Endometrium (tissue), 2 donors: ENCODE measurements at regions not wholly inside any gene's neighbourhood (a gene's known extent, or its start where the extent isn't known, plus 50 kb on each side); places are given as distances from the start of the nearest gene placed in this dataset.
"Not testable (repeated sequence)": the region's sequence is repeated elsewhere in the genome, so short reads cannot be mapped to it uniquely, and the experiment has no call there.

Experiments
- FAIRE-seq: peaks from 2 replicates; lab custom pipeline; 2012; peaks lifted over from hg19 to GRCh38; lab: Jason Lieb, UNC
- donor health status: control.
- donor health status: control.

DNA sequence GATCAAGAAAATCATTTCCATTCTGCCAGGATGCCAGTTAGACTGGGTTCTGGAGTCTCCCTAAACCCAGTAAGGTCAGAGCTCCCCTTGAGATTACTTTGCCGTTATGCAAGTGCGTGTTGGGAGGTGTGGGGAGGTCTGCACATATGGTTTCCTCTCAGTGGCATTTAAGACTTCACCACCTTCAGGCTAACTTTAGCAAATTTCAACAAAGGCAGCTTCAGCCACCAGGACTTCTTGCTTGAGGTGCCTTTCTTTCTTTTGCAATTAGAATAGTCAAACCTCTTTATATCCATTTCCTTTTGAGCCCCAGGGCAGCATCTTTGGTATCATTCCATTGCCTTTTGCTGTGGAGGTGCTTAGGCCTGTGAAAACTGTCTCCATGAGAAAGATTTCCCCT lies 117.2 kb upstream of the CCND2 start:
- FAIRE-seq: no peak

DNA sequence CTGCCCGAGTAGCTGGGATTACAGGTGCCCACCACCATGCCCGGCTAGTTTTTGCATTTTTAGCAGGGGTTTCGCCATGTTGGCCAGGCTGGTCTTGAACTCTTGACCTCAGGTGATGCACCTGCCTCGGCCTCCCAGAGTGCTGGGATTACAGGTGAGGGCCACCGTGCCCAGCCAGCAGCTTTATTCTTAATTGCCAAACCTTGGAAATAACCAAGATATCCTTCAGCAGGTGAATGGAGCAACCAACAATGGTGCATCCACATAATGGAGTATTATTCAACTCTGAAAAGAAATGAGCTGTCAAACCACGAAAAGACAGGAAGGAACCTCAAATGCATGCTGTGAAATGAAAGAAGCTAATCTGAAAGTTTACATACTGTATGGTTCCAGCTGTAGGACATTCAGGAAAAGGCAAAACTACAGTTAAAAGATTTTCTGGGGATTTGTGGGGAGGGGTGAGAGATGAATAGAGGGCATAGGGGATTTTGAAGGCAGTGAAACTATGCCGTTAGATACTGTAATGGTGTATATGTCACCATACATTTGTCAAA lies 118.8 kb upstream of the CCND2 start:
- FAIRE-seq: no peak

DNA sequence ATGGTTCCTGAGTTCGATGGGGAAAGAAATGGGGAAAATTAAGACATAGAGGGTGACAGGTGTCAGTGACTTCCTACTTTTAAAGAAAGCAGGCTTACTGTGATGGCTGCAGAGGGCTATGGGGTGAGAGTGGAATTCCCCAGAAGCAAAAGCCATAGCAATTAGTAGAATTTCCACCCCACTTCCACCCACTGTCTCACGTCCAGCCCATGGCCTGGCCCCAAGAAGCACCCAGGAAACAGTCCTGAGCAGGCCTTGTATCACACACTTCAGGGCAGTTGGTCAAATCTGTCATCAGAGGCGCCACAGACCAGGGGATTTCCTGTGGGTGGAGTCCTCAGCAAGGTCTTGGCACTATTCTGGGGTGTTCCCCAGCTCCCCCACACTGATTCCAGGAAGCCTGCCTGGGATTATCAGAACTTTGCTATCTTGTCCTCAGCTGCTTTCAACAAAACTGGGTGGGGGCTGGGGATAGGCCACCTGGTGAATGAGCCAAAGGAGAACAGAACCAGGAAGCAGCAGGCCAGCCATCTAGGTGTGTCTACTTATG lies 120.1 kb upstream of the CCND2 start:
- no peak for FAIRE-seq

DNA sequence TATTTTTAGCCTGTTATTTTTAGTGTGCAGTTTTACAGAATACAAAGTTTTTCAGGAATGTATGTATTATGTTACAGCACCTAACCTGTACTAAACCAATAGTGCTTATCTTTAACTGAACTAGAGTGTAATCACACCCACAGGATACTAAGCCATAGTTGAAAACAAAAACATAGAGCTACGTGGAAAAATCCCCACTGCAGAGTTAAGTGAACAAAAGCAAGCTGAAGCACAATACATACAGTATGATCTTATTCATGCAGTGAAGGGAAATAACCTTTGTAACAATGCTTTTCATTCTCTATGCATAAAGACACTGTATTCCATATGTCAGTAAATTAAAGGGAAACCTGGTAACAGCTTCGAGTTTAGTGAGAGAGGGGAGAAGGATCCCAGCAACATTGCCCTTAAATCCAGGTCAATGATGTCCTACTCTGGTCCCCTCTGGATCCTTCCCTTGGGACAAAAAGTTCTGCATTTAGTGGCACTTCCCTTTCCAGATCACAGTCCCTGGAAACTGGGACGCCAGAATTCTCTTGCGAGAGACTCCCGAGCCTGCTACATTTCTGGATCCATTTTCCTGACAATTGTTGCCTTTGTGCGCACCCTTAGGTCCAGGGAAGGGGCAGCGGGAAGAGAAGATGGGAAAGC lies 121.3 kb upstream of the CCND2 start:
- no peak for FAIRE-seq

DNA sequence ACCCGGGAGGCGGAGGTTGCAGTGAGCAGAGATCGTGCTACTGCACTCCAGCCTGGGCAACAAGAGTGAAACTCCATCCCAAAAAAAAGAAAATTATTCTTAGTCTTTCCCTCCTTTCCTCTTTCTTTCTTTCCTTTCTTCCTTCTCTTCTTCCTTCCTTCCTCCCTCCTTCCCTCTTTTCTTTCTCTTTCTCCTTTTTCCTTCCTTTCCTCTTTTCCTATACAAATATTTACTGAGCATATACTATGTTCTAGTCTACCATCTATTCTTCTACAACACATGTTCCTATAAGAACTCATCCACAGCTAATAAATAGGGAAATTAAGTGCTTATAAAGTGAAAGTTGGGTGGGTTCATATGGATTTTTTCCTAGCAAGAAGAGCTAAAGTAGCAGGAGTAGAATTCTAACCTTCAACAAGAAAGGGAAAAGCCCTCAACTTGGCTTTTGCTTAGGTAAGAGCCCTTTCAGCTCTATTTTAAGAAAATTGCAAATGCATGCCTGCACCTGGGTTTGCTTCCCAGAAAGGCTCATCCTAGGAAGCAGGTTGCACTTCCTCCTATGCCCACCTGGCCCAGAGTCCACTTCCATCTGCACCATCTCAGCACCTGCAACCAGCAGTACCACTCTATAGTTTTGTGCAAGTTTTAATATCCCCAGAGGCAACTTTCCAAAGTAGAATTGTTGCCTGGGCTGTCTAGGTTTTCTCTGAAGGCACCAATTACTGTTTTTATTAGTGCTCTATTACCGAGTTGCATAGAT lies 122.0 kb upstream of the CCND2 start:
- no peak for FAIRE-seq

DNA sequence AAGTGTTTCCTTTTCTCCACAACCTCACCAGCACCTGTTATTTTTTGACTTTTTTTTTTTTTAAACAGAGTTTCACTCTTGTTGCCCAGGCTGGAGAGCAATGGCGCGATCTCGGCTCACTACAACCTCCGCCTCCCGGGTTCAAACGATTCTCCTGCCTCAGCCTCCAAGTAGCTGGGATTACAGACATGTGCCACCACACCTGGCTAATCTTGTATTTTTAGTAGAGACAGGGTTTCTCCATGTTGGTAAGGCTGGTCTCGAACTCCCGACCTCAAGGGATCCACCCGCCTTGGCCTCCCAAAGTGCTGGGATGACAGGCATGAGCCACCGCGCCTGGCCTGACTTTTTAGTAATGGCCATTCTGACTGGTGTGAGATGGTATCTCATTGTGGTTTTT lies 123.2 kb upstream of the CCND2 start:
- FAIRE-seq: not testable (repeated sequence)

DNA sequence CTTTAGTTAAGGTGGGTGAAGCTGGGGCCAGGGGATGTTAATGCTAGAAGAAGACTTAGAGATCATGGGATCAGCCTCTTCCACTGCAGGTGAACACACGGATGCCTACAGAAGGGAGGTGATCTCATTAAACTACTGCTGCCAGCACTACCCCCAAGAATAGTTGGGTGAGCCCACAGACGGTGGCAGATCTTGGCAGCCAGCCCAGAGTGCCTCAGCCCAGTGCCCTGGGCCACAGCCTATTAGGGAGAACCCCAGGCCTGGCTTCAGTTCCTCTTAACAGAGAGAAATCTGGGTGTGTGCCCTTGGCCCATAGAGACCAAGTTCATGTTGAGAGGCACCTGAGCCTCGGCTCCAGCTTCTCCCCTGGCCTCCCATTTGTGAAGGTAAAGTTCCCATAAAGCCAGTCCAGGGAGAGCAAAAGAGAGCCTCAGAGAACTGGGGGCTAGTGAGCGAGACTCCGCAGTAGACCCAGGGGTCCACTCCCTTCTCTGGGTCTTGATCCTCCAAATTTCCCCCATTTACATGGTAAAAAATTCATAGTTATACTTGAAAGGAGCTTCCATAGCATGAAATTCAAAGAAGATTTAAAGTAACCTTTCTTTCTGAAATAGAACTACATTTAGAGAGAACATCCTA lies 125.0 kb upstream of the CCND2 start:
- FAIRE-seq: no peak

DNA sequence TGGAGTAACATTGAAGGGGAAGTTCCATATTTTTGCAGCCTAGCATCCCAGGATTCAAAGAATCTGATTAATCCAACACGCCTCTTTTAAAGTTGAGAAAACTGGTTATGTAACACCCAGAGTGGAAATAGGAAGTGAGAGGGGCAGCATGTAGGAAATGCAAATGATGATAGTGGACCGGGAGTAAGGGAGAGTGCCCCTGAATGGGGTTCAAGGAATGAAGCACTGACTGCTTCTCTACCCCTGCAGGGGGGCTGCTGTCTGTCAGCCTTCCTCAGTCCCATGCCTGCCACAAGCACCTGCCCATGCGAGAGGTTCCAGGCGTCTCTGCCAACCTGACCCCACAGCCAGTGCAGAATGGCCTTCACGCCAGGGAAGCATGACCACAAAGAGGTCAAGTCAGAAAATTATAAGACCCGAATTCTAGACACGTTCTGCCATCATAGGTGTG lies 126.5 kb upstream of the CCND2 start:
- no peak for FAIRE-seq

DNA sequence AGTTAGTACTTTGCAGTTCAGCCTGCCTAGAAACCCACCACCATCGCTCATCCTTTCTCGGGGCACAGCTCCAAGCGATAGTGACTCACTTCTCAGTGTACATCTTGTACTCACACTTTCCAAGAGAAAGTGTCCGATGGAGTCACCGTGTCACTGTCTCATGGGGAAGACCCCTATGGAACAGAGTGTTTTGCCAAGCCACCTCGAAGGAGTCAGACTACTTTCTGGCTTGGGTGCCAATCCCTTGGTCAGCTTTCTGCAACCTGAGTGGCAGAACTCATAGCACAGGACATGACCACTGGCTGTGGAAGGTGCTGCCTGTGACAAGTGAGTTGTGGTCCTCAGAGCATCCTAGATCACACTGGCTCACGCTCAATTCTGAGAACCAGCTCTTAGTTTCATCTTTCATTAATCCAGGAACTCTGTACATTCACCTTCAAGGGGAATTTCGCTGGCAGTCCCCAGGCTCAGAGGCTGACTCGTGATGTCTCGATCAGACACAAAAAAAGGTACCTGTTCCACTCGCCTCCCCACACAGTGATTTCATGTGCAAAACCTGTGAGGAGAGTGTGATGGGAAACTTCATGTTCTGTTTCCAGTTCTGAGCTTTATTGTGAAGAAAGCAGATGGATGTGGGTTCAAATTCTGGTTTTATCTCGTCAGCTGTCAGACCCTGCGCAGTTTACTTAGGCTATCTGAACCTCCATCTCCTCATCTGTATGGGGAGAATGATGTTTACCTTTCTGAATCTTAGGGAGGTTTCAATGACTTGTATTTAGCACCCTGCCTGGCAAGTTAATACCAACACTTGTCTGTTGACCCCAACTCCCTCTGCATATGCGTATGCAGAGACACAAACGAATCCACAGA lies 127.3 kb upstream of the CCND2 start:
- no peak for FAIRE-seq

DNA sequence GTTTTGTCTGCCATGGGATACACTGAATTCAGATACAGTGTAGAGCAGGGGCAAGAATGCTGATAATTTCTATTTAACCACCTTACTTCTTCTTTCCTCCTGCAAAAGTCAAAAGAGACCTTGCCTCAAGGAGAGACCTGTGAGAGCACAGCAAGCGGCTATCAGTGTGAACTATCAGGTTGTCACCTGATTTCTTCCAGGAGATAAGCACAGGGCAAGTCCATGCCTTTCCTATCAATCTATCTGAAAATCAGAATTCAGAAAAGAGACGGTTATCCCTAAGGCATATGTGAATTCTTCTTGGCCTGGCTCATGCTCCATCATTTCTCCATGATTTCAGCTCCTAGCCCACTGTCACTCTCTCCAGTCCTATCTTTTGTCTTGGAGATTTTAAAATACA lies 128.9 kb upstream of the CCND2 start:
- FAIRE-seq: no peak

DNA sequence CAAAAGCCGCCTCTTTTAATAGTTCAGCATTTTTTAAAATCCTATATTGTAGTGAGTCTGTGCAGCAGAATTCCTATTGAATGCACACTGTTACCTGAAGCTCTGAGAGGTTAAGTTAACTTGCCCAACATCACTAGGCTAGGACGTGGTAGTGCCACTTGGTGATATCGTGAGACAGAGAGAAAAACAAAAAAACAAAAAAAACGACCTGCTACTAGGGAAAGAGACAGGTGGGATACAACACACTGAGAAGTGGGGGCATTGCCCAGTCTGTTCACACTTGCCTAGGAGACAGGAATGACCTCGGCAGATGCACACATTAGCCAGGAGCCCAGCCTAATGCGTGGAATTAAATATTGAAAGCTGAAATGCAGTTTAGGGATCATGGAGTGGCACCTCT lies 129.7 kb upstream of the CCND2 start:
- no peak for FAIRE-seq

DNA sequence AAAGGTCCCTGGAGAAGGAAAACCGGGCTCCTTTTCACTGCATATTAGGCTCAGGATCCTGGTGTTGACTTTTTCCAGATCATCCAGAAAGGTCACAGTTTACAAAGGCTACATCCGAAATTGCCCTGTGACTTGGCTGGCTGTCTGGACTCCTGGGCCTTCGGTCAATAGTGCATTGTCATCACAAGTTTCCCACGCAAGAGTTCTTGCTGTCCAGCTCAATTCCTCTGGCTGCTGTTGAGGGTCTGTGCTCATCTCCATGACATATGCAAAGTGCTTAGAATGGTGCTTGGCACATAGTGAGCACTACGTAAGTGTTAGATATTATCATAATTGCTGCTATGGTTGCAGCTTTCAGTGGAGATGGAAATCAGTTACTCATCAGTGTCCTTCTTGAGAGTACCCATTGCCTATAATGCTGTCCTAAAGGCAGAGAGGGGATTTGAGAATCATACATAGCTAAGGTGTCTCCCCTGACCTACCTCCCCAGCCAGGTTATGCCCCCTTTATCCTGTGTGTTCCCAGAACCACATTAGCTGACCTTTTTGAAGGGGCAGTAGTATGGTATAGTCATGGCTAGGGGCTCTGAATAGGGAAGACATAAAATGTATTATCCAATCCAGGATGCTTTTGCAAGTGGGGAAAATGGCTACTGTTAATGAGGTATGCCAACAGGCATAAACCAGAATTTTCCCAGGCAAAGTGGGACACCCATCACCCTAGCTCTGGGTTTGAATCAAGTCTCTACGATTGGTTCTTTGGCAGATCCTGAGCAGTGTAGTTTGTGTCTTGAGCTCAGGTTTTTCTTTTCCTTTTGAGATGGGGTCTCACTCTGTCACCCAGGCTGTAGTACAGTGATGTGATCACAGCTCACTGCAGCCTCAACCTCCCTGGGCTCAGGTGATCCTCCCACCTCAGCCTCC lies 132.0 kb upstream of the CCND2 start:
- no peak for FAIRE-seq

DNA sequence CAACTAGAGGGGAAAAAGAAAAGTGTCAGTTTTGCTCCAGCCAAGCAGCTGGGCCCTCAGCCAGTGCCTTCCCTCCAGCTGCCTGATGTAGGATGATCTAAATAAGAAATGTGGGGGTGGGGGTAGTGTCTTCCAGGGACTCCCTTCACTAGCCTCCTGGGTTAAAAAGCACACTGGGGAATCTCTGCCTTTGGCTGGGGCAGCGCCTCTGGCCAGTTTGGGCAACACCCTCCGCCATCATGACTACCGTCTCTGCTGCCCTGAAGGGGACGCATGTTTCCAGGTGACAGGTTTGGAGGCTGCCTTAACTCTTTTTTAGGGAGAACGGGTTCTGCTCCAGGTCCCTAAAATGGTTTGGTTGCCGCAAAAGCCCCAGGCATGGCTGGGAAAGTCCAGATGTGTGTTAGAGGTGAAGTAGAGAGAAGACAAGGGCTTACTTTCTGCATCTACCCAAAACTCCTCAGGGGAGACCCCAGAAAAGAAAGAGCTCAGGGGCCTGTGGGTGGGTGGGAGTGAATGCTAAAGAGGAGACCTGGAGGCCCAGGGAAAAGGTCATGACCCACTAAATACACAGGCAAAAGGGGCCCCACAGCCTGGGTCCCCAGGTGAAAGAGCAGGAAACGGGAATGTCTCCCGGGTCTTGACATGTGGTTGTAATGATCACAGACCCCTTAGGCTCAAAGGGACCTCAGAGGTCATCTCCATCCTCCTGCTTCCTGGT lies 132.8 kb upstream of the CCND2 start:
- FAIRE-seq: no peak

DNA sequence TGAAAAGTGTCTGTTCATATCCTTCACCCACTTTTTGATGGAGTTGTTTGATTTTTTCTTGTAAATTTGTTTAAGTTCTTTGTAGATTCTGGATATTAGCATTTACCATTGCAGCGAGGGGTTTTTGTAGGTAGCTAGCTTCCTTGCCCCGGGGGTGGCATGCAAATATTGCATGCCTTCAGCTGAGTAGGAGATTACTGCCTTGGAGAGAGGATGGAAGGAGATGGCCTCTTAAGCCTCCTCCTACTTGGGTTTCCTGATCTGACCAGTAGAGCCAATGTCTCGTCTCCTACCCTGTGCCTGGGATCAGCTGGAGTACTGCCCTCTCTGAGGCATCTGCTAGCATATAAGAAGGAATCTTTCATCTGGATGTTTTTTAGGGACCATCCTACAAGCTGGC lies 134.4 kb upstream of the CCND2 start:
- no peak for FAIRE-seq

DNA sequence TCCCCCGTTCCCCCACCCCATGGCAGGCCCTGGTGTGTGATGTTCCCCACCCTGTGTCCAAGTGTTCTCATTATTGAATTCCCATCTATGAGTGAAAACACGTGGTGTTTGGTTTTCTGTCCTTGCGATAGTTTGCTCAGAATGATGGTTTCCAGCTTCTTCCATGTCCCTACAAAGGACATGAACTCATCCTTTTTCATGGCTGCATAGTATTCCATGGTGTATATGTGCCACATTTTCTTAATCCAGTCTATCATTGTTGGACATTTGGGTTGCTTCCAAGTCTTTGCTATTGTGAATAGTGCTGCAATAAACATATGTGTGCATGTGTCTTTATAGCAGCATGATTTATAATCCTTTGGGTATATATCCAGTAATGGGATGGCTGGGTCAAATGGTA lies 135.0 kb upstream of the CCND2 start:
- FAIRE-seq: not testable (repeated sequence)

DNA sequence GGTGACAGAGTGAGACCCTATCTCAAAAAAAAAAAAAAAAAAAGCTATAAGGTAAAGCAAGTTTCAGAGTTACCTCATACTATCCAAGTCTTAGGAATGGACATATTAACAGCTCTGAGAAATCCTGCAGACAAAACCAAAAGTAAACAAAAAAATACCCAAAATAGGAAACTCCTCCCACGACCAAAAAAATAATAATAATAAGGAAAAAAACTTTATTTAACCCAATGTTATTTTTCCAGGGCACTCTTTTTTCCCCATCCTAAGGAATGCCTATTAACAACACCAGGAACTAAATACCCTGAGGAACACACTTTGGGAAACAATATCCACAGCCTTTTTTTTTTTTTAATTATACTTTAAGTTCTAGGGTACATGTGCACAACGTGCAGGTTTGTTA lies 135.5 kb upstream of the CCND2 start:
- FAIRE-seq: no peak

DNA sequence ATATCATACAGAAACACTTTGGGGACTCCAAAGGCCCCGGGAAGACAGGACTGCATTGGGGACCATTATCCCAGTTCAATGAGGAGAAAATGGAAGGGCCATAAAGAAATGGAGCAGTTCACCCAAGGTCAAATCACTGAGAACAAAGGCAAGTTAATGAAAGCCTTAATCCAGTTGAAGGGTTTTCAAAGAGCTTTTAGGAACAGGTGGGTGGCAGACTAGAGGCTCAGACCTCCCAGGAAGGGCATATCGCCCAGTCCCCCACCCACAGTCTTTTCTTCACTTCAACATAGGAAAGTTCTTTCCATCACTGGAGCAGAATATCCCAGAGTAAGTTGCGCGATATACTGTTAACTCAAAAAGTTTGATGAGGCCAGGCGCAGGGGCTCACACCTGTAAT lies 136.1 kb upstream of the CCND2 start:
- FAIRE-seq: no peak

DNA sequence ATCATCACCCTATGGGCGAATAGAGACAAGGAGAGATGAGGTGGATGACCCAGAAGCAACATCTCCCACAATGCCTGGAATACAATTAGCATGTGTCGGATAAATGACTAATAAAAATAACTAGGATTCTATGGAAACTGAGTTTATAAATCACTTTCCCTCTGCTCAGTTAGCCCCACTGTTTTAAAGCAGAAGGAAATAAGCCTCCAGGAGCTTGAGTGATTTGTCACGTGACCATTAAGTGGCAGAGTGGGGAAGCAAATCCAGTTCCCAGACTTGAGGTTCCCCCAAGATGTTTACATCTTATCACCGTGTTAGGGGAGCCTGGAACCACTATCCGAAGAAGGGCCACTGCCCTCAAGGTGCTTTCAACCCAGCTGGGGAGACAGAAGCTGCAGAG lies 136.5 kb upstream of the CCND2 start:
- no peak for FAIRE-seq

DNA sequence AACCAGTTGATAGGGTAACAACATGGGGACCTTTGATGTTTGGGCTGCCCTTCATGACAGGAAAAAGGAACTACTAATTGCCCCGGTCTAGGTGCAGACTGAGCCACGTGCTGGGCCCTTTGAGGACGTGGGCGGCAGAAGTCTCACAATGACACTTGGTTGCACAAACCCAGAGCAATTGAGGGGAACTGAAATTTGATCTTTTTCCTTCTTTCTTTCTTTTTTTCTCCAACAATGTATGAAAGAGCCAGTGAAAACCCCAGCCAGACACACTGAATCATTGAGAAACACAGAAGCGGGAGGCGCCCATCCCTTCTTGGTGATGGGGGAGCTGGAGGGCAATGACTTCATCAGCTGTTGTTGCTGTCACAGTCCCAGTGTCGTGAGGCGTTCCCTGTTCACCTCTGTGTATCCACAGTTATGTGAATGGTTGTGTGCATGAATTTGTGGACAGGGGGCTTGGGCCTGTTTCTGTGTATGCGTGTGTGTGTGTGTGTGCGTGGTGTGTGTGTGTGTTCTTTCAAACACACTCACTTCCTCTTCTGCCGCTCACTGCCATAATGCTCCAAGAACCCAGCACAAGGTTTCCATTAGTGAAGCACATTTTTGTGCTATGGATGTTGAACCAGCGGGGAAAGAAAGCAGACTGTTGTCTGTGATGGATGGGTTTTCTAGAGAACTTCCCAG lies 137.5 kb upstream of the CCND2 start:
- no peak for FAIRE-seq
